CD4-positive, alpha-beta T cell treated with Interleukin-4 for 4 hours (primary cell): ENCODE measurements at regions not wholly inside any gene's neighbourhood (a gene's known extent, or its start where the extent isn't known, plus 50 kb on each side); places are given as distances from the start of the nearest gene placed in this dataset.

ENCODE experiments used
- DNase-seq: peaks from one replicate; pipeline ENCODE4 v3.0.0-alpha.2; 2020

DNA sequence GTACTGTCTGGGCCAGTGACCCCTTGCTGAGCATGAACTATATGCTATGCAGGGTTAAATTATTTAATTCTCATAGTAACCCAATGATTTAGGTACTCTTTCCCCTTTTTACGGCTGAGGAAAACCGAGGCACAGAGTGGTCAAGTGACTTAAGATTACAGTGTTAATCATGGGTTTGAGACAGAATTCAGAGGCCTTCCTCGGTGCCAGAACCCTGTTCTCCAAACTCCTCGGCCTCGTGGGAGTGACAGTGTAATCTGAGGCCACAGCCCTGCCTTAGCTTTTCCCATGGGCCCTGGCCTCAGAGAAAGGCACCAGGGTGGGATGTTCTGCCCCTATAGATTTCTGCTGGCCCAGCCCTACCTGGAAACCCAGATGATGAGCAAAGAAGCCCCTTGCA lies 86.4 kb upstream of the ZNF648 start:
- DNase-seq, result no peak

DNA sequence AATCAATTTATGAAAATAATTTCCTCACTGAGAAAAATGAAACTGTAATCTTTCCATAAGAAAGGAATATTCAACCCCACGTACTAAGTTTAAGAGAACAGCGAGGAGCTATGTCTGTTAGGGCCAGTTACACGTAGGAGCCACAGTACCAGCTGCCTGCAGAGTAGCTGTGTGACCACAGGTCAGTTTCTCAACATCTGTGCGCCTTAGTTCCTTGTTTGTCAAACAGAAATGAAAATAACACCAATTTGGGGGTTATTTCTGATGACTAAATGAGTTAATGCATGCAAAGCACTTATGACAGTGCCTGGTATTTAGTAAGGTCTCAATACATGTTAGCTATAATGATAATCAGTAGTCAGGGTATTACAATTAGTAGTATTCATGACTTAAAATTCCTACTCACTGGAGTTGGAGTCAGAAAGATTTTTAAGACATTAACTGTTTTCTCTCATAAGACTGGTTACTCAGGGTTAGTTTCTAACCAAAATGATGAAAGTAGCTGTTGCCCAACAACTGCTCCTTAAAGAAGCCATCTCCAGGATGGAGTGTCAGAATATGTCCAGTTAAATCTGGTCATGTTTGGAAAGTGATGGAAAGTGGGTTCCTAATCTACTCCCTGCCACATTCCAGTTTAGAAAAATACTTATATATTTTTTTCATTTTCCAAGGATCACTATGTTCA lies 85.8 kb upstream of the ZNF648 start:
- no peak for DNase-seq

DNA sequence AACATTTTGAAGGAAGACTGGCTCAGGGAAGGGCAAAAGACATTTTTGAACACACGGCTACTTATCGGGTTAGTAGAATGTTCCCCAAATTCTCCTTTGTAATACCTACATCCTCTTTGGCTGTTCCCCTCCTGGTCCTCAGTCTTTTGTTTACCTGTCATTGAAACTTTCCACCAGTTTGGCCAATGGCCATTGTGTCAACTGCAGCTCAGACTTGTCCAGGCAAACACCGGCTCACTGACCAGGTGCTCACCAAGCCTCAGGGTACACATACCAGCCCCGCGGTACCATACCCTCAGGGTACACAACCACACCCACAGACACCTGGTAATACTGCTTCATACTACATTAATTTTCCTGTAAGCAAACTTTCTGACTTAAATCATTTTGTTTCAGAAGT lies 84.8 kb upstream of the ZNF648 start:
- DNase-seq, result no peak

DNA sequence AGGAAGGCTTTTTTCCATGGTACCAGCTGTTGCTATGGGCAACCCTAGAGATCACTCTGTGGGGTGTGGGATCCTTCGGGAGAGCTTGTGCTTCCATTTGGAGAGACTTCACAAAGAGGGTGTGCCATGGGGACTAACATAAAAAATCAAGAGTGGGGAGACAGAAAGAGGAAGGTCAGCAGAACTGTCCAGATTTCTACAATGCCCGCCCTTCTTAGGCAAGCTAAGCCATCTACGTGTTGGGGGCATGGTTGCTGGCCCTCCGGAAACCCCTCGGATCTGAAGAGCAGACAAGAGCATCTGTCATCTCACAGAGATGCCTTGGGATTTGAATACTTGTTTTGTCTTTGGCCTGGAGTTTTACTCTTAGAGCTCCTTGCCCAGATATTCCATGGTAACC lies 83.9 kb upstream of the ZNF648 start:
- no peak for DNase-seq

DNA sequence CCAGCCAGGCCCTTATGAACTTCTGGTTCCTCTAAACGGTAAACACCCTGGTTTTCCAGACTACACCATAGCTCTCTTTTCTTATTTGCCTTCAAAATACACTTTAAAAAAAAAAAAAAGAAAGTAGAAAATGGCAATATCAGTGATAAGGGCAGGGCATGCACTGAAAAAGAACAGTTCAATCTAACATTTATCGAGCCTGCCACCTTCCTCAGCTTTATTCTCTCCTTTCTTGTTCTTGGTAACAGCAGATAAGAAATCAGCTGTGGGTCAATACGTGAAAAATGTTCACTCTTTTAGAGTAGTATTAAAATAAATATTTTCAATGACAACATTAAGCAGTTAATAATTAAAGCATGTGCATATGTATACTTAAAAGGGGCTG lies 83.1 kb upstream of the ZNF648 start:
- no peak for DNase-seq

DNA sequence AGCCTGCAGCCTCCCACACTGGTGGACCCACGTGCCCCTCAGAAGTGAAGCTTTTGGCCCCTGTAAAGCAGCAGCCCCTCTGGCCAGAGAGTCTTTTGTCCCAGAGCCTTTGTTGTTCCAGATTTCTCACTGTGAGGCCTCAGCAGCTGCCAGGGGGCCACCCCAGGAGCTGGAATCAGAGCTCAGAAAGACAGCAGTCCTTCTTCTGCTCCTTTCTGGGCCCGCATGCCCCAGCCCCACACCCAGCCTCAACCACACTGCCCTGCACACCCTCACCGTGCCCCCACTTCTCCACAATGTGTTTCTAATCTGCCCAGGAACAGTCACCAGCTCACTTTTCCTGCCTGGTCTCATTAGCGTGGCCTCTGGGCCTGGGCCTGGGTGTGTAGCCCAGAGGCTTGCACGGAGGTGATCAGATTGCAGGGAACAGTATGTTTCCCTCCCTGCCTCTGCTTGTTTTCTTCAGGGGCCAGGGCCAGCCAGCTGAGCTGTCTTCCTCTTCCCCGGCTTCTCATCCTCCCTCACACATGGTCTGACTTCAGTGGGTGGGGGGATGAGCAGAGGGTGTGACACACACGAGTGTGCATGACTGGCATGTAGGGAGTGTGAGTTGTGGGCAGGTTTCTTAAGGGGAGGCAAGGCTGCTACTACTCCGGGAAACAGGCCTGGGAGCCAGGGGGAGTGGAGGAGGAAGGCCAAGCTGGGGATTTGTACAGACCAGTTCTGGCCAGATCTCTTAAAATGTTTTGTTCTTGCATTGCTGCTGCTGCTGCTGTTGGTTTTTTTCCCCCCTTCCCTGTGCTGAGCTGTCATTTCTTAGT lies 82.5 kb upstream of the ZNF648 start:
- no peak for DNase-seq

DNA sequence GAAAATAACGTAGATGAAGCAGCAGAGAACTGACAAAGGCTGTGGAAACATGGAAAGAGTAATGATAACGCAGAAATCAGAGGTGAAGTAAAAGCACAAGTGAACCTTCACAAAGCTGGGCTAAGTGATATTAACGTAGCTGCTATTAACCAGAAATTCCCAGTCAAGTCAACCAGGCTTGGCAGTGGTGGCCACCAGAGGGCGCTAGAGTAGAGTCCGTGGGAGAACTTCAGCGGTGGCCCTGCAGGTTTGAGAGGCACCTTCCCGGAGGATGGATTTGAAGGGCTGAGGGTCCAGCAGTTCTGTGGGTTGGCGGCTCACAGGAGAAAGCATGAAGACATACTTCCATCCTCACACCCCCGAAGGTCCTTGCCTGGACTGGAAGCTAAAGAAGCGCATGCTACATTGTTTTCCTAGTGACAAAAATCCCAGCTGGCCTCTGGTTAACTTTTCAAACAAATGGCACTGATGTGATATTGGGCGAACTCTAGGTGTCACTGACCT lies 81.7 kb upstream of the ZNF648 start:
- DNase-seq, result peak; percentile 80

DNA sequence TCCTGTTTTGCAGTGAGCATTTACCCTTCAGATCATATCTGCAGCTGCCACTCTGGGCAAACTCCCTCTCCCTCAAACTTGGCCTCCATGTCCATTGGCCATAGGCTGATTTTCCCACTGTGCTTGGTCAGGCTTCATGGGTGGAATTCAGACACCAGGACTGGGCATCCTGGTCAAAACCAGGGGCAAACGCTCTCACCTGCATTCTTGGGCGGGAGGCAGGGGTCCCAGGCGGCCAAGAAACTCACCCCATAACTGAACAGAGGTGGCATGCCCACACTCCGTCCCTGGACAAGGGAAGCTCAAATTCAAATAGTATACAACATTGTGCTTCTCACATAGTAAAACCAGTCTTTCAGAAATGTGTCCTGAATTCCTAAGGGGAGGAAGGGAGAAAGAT lies 81.1 kb upstream of the ZNF648 start:
- no peak for DNase-seq

DNA sequence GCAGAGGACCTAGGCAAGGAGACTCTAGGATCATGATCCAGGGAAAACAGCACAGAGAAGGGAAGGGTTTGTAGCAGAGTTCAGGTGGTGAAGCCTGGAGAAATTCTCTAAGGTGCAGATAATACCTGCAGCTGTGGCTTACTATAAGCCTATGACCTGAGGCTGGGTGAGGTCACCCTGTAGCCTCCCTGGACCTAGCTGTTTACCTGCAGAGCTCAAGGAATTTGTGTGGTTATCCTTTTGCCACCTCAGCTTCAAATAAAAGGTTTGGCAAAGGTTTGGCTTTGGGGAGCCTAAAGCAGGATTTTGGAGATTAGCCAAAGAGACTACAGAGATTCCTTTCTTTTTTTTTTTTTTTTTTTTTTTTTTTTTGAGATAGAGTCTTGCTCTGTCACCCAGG lies 79.5 kb upstream of the ZNF648 start:
- DNase-seq, result no peak

DNA sequence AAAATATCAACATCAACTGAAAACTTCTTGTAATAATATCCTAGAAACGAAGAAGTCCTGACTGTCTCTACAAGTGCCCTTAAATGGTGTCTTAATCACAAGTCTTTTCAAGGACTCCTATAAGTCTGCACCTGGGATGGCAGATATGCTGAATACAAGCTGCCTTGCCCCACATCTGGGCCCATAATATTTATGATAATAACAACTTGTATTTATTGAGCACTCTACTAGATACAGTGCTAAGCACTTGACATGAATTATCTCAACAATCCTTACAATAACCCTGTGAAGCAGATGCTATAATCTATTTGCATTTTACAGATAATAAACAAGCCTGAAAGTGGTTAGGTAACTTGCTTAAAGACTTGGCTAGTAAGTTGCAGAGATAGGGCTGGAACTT lies 78.0 kb upstream of the ZNF648 start:
- DNase-seq, result no peak

DNA sequence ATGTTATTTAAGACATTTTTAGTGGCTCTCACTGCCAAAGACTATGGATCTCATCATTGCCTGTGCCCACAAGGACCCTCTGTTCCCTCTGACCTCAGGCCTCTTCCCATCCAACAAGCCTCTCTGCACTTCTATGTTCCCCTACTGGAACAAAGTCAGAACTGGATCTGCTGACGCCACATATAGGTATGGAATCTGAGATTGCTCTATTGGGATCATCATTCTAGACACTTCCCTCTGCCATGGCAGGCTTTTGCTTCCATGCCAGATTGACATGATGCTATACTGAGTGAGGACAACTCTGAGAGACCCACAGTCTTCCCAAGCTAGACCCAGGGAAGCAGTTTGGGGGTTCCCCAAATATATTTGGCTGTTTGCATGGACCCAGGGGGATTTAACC lies 76.0 kb upstream of the ZNF648 start:
- no peak for DNase-seq

DNA sequence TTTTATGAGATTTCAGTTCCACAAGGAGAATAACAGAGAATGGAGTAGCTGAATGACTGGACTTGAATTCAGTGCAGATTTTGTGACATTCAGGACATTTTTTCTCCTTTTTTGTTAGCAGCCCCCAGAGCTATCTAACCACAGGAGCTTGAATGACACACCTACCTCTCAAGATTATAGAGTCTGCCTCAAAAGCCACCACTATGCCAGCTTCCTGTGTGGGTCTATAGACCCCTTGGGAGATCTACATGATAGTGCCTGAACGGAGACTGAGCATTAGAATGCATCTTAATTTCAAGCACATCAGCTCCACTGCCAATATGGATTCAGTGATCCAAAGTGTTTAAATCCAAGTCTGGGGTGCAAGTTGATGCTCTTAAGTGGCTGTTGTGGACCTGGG lies 74.4 kb upstream of the ZNF648 start:
- no peak for DNase-seq

DNA sequence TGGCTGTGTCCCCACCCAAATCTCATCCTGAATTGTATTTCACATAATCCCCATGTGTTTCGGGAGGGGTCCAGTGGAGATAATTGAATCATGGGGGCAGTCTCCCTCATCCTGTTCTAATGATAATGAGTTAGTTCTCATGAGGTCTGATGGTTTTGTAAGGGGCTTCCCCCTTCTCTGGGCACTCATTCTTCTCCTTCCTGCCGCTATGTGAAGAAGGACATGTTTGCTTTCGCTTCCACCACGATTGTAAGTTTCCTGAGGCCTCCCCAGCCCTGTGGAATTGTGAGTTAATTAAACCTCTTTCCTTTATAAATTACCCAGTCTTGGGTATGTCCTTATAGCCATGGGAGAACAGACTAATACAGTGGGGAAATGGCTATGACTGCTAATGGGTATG lies 72.7 kb upstream of the ZNF648 start:
- no peak for DNase-seq

DNA sequence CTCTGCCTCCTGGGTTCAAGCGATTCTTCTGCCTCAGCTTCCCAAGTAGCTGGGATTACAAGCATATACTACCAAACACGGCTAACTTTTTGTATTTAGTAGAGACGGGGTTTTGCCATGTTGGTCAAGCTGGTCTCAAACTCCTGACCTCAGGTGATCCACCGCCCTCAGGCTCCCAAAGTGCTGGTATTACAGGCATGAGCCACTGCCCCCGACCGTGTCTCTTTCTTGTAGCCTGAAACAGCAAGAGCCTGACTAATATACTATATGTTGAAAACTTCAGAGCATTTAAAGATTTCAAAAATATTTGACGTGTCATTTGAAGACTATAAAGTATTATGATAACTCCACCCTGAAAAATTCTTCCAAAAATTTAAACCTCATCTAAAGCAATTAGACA lies 71.7 kb upstream of the ZNF648 start:
- no peak for DNase-seq

DNA sequence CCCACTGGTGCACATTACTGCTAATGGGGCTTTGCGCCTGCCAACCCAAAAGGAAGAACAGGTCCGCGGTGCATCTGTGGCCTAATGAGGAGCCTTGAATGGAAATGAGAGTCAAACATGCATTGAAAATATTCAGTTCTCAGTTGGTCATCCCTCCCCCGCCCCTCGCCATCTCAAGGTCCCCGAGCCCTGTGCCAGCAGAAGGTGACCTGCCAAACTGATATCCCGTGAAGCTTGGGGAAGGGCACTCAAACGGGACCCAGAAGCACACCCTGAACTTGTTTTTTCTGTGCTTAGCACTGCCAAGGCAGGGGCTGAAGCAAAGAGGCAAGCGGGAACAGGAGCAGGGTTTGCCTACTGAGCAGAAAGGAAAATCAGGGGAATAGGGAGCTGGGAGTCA lies 67.9 kb upstream of the ZNF648 start:
- DNase-seq, result no peak

DNA sequence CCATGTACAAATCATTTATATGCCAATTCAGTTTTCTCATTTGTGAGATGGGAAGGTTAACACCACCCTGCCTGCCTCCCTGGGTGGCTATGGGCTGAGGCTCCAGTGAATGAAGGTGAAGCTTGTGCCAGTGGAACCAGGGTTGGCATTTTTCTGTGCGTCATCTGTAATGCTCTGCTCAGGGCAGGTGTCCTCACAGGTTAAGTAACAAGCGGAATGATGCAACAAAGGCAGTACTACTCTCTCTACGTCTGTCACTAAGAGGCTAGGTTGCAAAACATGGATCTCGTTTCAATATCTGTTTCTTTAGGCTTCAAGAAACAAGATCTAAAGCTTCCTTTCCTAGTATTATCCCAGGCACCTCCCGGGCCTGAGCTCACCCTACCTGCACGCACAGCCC lies 67.0 kb upstream of the ZNF648 start:
- DNase-seq, result no peak

DNA sequence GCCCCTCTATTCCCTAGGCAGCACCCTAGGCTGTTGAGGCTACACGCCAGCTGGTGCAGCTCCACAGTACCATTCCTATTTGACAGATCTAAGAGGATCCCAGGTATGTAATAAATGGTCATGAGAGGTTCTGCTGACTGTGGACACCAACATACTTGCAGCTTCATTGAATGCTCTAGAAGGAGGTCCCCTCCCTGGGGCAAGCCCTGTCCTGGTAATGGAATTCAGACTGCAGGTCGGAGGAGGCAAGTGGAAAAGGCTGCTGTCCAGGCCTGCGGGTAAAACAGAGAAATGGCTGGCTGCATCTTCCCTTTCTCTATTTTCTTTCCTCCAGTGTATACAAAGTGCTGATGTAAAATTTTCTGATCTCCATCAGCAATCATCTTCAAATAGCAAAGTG lies 66.1 kb upstream of the ZNF648 start:
- no peak for DNase-seq

DNA sequence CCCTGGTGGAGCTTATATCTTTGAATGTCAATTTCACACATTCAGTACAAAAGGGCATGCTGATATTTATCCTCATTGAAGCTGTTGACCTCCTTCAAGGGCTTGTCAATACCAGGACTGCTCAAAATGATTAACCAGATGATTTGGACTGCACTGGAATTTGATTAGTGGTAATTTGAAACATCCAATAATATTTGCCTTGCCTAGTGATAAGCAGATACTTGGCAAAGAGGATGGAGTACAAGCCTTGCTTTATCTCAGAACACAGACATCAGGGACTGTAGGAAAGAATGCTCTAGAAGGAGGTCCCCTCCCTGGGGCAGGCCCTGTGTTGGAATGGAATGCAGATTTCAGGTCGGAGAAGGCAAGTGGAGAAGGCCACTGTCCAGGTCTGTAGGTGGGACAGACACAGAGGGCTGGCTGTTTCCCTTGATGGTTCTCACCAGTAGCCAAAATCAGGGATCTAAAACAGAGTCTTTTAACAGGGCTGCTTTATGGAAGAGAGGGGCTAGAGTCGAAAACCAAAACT lies 64.8 kb upstream of the ZNF648 start:
- DNase-seq, result no peak

DNA sequence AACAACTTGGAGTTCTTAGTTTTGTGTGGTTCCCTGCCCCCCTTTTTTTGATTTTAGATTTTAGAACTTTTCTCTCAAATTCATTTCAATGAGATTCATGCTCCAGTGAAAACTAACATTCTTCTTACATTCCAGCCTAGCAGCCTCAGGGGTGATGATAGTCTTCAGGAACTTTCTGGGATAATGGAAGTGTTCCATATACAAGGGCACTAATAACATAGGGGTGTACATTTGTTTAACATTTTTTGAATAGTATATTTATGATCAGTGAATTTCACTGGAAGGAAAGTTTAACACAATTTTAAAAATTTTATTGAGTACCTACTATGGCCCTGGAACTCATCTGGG lies 61.4 kb upstream of the ZNF648 start:
- DNase-seq, result no peak

DNA sequence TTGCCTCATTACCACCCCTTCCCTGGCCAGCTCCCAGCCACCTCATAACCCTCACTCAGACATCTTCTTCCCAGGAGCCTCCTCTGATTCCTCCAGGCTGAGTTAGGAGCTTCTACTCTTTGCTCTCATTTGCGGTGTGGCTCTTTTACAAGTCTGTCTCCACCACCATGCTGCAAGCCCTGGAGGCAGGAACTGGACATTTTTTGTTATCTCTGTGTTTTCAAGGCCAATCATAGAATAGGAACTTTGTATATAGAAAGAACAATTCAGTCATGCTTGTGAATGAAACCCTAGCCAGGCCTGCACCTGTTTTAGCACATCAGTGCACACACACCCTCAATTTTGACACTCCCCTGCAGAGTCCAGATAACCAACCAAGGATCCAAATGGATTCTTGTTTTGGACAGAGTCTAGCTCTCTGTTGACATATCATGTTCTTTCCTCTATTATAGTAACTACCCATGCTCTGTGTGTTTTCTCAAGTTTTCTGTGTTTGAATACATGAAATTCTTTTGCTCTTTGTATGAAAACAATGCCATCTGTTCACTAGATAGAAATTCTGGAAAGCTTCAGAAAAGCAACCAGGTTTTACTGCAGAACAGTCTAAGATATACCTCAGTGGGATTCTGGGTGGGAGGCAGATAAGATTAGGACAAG lies 60.9 kb upstream of the ZNF648 start:
- DNase-seq, result no peak

DNA sequence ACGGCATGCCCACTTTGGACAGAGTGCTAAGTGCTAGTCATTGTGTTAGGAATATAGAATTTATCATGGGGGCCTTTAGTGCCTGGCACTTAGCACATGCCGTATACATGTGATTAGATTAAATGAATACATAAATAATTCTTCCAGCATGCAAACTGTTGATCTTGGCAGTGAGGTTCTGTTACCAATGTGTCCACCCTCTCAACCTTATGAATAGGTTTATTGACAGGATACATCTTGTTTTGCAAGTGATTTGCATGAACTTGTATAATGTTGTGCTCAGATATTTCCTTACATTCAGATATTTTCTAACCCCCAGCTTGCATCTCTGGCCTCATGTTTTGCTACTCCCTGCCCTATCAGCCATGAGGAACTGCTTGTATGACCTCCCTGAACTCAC lies 60.3 kb upstream of the ZNF648 start:
- DNase-seq, result no peak

DNA sequence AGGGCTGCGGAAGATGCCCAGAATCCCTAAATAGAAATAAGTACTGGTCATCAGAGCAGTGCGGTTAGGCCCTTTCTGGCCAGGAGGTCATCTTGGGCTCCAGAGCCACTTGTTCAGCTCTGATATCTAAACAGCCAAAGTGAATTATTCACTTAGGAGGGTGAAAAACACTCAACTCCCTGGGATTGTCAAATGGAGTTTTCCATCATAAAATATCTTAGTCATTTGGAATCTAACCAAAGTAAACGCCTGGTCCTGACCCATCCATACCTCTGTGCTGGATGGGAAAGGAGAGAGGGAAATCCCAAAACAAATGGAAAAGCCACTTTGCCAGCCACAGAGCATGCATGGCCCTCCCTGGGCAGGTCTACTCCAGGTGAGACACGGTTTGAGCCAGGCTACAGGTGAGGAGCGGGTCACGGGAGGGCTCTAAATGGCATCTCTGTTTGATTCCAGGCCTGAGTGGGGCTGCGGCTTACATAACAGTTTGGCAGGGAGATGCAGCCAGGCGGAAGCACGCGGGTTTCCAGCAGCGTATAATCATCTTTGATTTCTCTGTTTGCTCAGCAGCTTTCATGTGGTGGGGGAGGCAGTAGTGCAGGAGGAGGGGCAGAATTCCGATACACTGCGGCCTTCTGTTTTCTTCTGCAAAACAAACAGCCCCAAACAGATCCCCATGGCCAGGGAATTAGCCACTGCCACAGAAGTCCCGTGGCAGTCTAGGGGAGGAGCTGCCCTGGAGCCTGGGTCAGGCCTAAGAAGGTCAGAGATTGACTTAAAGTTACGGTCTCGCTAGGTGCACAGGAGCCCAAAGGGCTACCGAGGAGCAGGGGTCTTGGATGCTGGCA lies 59.1 kb upstream of the ZNF648 start:
- DNase-seq, result no peak

DNA sequence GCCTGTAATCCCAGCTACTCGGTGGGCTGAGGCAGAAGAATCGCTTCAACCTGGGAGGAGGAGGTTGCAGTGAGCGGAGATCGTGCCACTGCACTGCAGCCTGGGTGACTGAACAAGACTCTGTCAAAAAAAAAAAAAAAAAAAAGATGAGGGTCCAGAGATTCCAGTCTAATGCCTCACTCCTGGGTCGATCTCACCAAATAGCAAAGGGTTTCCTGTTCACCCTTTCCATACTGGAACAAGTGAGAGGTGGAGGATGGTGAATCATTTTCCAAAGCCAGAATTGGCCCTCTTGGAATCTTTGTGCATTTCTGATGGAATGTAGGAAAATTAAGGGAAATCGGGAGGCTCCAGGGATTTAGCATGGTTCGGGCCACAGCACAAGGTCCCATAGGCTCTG lies 58.1 kb upstream of the ZNF648 start:
- DNase-seq, result no peak
